ENCODE measurements at regions not wholly inside any gene's neighbourhood (a gene's known extent, or its start where the extent isn't known, plus 50 kb on each side); places are given as distances from the start of the nearest gene placed in this dataset.

- TF ChIP-seq POLR2AphosphoS5 (IDR thresholded peaks at IDR 0.05; ENCODE audit: borderline replicate concordance, low read depth, low read length) (no peak), EZH2 (IDR thresholded peaks at IDR 0.05) (no peak), FOXP2 (optimal IDR thresholded peaks at IDR 0.05; ENCODE audit: control extremely low read depth, extremely low read length, insufficient read depth) (no peak)
These were observed 84.5 kb downstream of the ADRA2A start for GRCh38 chr10:111161109-111161874.
